ENCODE measurements at regions not wholly inside any gene's neighbourhood (a gene's known extent, or its start where the extent isn't known, plus 50 kb on each side); places are given as distances from the start of the nearest gene placed in this dataset.

GRCh38 chr7:25704413-25704812 lies 447.6 kb upstream of the NFE2L3 start:
- Histone ChIP-seq H2AFZ (ENCODE audit: low read depth, low read length) (no peak overlapping the region), H3K79me2 (ENCODE audit: insufficient read depth, low read length) (no peaks in the 10 kb centered on the region), H3K27ac (ENCODE audit: low read length) (no peak overlapping the region), H3K4me2 (ENCODE audit: insufficient read depth, low read length) (no peak overlapping the region), H3K9me3 (ENCODE audit: insufficient read depth, low read length, severe bottlenecking) (no peaks in the 10 kb centered on the region), H4K20me1 (ENCODE audit: insufficient read depth, low read length) (no peaks in the 10 kb centered on the region), H3K36me3 (ENCODE audit: insufficient read depth, low read length) (no peaks in the 10 kb centered on the region), H3K9ac (ENCODE audit: low read depth, low read length) (no peak overlapping the region), H3K27me3 (ENCODE audit: insufficient read depth, low read length, poor library complexity) (no peaks in the 10 kb centered on the region), H3K4me3 (ENCODE audit: low read depth in 1 of 2, low read length in 2 of 2) (no peak overlapping the region), H3K4me1 (ENCODE audit: insufficient read depth, low read length) (no peaks in the 10 kb centered on the region)
- TF ChIP-seq CTCF (IDR thresholded peaks at IDR 0.05; ENCODE audit: borderline replicate concordance, extremely low read depth, low read length, poor library complexity, severe bottlenecking) = no peak
- TF ChIP-seq EZH2 (IDR thresholded peaks at IDR 0.05; ENCODE audit: borderline replicate concordance, low read depth, low read length, severe bottlenecking) = no peak
- ATAC-seq (ENCODE audit: insufficient read depth, low read depth) = no peak
- no peak for DNase-seq

- Histone ChIP-seq H2AFZ (ENCODE audit: low read depth, low read length) (no peak overlapping the region), H3K9ac (ENCODE audit: low read depth, low read length) (no peak overlapping the region), H3K4me2 (ENCODE audit: insufficient read depth, low read length) (no peak overlapping the region), H3K36me3 (ENCODE audit: insufficient read depth, low read length) (no peaks in the 10 kb centered on the region), H3K79me2 (ENCODE audit: insufficient read depth, low read length) (no peaks in the 10 kb centered on the region), H3K27ac (ENCODE audit: low read length) (no peak overlapping the region), H3K27me3 (ENCODE audit: insufficient read depth, low read length, poor library complexity) (no peaks in the 10 kb centered on the region), H3K4me1 (ENCODE audit: insufficient read depth, low read length) (no peaks in the 10 kb centered on the region), H4K20me1 (ENCODE audit: insufficient read depth, low read length) (no peaks in the 10 kb centered on the region), H3K9me3 (ENCODE audit: insufficient read depth, low read length, severe bottlenecking) (no peaks in the 10 kb centered on the region), H3K4me3 (ENCODE audit: low read depth in 1 of 2, low read length in 2 of 2) (no peak overlapping the region)
- no peak for DNase-seq
- TF ChIP-seq CTCF (IDR thresholded peaks at IDR 0.05; ENCODE audit: borderline replicate concordance, extremely low read depth, low read length, poor library complexity, severe bottlenecking) (no peak), EZH2 (IDR thresholded peaks at IDR 0.05; ENCODE audit: borderline replicate concordance, low read depth, low read length, severe bottlenecking) (no peak)
- ATAC-seq (ENCODE audit: insufficient read depth, low read depth) = no peak
These were observed 445.2 kb upstream of the NFE2L3 start for GRCh38 chr7:25706764-25707163.

GRCh38 chr7:25707768-25708620 lies 444.0 kb upstream of the NFE2L3 start:
- no peak for ATAC-seq (ENCODE audit: insufficient read depth, low read depth)
- Histone ChIP-seq H3K4me2 (ENCODE audit: insufficient read depth, low read length) (no peak overlapping the region), H3K9me3 (ENCODE audit: insufficient read depth, low read length, severe bottlenecking) (no peaks in the 10 kb centered on the region), H4K20me1 (ENCODE audit: insufficient read depth, low read length) (no peaks in the 10 kb centered on the region), H3K9ac (ENCODE audit: low read depth, low read length) (no peak overlapping the region), H3K4me1 (ENCODE audit: insufficient read depth, low read length) (no peaks in the 10 kb centered on the region), H3K36me3 (ENCODE audit: insufficient read depth, low read length) (no peaks in the 10 kb centered on the region), H3K4me3 (ENCODE audit: low read depth in 1 of 2, low read length in 2 of 2) (no peak overlapping the region), H3K27me3 (ENCODE audit: insufficient read depth, low read length, poor library complexity) (peaks cover 2% of the 10 kb centered on the region), H3K27ac (ENCODE audit: low read length) (no peak overlapping the region), H3K79me2 (ENCODE audit: insufficient read depth, low read length) (no peaks in the 10 kb centered on the region), H2AFZ (ENCODE audit: low read depth, low read length) (no peak overlapping the region)
- TF ChIP-seq EZH2 (IDR thresholded peaks at IDR 0.05; ENCODE audit: borderline replicate concordance, low read depth, low read length, severe bottlenecking) (no peak), CTCF (IDR thresholded peaks at IDR 0.05; ENCODE audit: borderline replicate concordance, extremely low read depth, low read length, poor library complexity, severe bottlenecking) (no peak)
- DNase-seq = no peak
